ENCODE measurements at regions not wholly inside any gene's neighbourhood (a gene's known extent, or its start where the extent isn't known, plus 50 kb on each side); places are given as distances from the start of the nearest gene placed in this dataset.

DNA sequence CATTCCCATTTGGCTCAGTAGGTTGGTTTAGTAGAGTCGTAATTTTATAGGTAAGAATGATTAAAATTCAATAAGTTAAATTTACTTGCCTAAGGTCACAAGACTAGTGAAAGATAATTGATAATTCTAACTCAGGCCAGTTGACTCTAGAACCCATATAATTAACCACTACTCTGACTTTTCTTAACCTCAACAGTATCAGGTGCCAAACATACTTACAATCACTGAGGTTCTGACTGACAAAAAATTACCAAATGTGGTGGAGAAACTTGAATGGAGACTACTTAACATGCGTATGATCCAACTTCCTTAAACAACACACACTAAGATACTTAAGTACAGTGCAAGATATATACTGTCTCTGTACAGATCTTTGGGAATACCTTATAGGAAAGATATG, 667.3 kb upstream of the SORCS1 start:
- Histone ChIP-seq H3K14ac (replicated peaks; ENCODE audit: low read depth, low read length) (no peak overlapping the region), H3K27ac (ENCODE audit: insufficient read depth, low read length) (no peak overlapping the region), H3K4me3 (ENCODE audit: insufficient read depth, low read depth, low read length) (no peak overlapping the region), H3K9me1 (ENCODE audit: insufficient read depth, low read length) (no peaks in the 10 kb centered on the region), H3K9me3 (ENCODE audit: control insufficient read depth, insufficient read depth, low read length) (no peaks in the 10 kb centered on the region), H3K4ac (ENCODE audit: low read depth, low read length) (no peak overlapping the region), H2AFZ (replicated peaks; ENCODE audit: low read length, poor library complexity) (no peak overlapping the region), H3K23ac (ENCODE audit: low read depth, low read length) (no peak overlapping the region), H4K91ac (ENCODE audit: insufficient read depth, low read depth, low read length) (no peak overlapping the region), H2AK5ac (ENCODE audit: low read depth, low read length) (no peak overlapping the region), H3K18ac (ENCODE audit: low read depth, low read length) (no peak overlapping the region), H2BK15ac (ENCODE audit: low read depth, low read length) (no peak overlapping the region), H2BK120ac (ENCODE audit: low read depth, low read length) (no peak overlapping the region), H2BK5ac (ENCODE audit: low read depth, low read length, poor library complexity, severe bottlenecking) (no peak overlapping the region), H2AK9ac (replicated peaks; ENCODE audit: low read depth, low read length, poor library complexity) (no peak overlapping the region), H4K5ac (ENCODE audit: low read depth, low read length) (no peak overlapping the region), H3K79me1 (ENCODE audit: low read depth in 1 of 2, low read length in 2 of 2) (no peaks in the 10 kb centered on the region), H3K36me3 (ENCODE audit: control insufficient read depth, insufficient read depth, low read length) (no peaks in the 10 kb centered on the region), H3K4me2 (ENCODE audit: low read depth, low read length) (no peak overlapping the region), H4K20me1 (ENCODE audit: insufficient read depth, low read length) (no peaks in the 10 kb centered on the region), H2BK20ac (ENCODE audit: low read depth, low read length) (no peak overlapping the region), H3K9ac (ENCODE audit: low read depth, low read length) (no peak overlapping the region), H3K4me1 (ENCODE audit: control insufficient read depth, insufficient read depth, low read length) (no peaks in the 10 kb centered on the region), H4K8ac (ENCODE audit: low read depth in 2 of 2, low read length in 2 of 2) (no peak overlapping the region), H3K56ac (ENCODE audit: extremely low read depth, insufficient read depth, low read length) (no peak overlapping the region), H3K27me3 (ENCODE audit: control insufficient read depth, insufficient read depth, low read length) (no peaks in the 10 kb centered on the region)
- dilution Hi-C loops (cut with HindIII; ENCODE audit: low sequenced_read_pairs, unreplicated experiment), result no loop called here
- TF ChIP-seq RAD21 (IDR thresholded peaks at IDR 0.05; ENCODE audit: low read length) (no peak), CEBPB (IDR thresholded peaks at IDR 0.05; ENCODE audit: low read depth, low read length) (no peak), MAFK (IDR thresholded peaks at IDR 0.05; ENCODE audit: low read depth, low read length) (no peak), RCOR1 (IDR thresholded peaks at IDR 0.05; ENCODE audit: insufficient replicate concordance, low read length) (no peak), POLR2A (IDR thresholded peaks at IDR 0.05; ENCODE audit: low read depth, low read length) (no peak), SMC3 (IDR thresholded peaks at IDR 0.05; ENCODE audit: low read depth, low read length) (no peak), MXI1 (IDR thresholded peaks at IDR 0.05; ENCODE audit: borderline replicate concordance, low read depth, low read length) (no peak), NFE2L2 (IDR thresholded peaks at IDR 0.05; ENCODE audit: low read depth, low read length) (no peak), BHLHE40 (IDR thresholded peaks at IDR 0.05; ENCODE audit: low read depth, low read length) (no peak), FOS (IDR thresholded peaks at IDR 0.05; ENCODE audit: low read depth, low read length) (no peak), CHD1 (IDR thresholded peaks at IDR 0.05; ENCODE audit: low read depth, low read length) (no peak), MAZ (IDR thresholded peaks at IDR 0.05; ENCODE audit: borderline replicate concordance, low read depth, low read length) (no peak)
- TF ChIP-seq, protein P1, sequence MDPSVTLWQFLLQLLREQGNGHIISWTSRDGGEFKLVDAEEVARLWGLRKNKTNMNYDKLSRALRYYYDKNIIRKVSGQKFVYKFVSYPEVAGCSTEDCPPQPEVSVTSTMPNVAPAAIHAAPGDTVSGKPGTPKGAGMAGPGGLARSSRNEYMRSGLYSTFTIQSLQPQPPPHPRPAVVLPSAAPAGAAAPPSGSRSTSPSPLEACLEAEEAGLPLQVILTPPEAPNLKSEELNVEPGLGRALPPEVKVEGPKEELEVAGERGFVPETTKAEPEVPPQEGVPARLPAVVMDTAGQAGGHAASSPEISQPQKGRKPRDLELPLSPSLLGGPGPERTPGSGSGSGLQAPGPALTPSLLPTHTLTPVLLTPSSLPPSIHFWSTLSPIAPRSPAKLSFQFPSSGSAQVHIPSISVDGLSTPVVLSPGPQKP (IDR thresholded peaks at IDR 0.05; ENCODE audit: borderline replicate concordance, low read depth, low read length), result no peak
- TF ChIP-seq, protein P2, sequence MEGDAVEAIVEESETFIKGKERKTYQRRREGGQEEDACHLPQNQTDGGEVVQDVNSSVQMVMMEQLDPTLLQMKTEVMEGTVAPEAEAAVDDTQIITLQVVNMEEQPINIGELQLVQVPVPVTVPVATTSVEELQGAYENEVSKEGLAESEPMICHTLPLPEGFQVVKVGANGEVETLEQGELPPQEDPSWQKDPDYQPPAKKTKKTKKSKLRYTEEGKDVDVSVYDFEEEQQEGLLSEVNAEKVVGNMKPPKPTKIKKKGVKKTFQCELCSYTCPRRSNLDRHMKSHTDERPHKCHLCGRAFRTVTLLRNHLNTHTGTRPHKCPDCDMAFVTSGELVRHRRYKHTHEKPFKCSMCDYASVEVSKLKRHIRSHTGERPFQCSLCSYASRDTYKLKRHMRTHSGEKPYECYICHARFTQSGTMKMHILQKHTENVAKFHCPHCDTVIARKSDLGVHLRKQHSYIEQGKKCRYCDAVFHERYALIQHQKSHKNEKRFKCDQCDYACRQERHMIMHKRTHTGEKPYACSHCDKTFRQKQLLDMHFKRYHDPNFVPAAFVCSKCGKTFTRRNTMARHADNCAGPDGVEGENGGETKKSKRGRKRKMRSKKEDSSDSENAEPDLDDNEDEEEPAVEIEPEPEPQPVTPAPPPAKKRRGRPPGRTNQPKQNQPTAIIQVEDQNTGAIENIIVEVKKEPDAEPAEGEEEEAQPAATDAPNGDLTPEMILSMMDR (conservative IDR thresholded peaks at IDR 0.05; ENCODE audit: low read depth, low read length), result no peak
- TF ChIP-seq, protein P3, sequence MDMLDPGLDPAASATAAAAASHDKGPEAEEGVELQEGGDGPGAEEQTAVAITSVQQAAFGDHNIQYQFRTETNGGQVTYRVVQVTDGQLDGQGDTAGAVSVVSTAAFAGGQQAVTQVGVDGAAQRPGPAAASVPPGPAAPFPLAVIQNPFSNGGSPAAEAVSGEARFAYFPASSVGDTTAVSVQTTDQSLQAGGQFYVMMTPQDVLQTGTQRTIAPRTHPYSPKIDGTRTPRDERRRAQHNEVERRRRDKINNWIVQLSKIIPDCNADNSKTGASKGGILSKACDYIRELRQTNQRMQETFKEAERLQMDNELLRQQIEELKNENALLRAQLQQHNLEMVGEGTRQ (IDR thresholded peaks at IDR 0.05; ENCODE audit: low read depth, low read length), result no peak
- DNase-seq (no peak), ATAC-seq (ENCODE audit: low read depth) (no peak)
- ChIA-PET POLR2A (ENCODE audit: unreplicated experiment) (no interaction called here), CTCF (no interaction called here)
- WGBS, 2 experiments (ENCODE audit: extremely low coverage in 2 of 2, insufficient read length in 1 of 2), result no CpG with 5 or more reads among the region's 2 CpGs
- BruUV-seq (replicated peaks), result no TSS peak
- intact Hi-C loops (cut with micrococcal nuclease), result no loop called here
- in situ Hi-C loops (cut with MboI; ENCODE audit: low sequenced_read_pairs), result no loop called here

All from IMR-90 (cell line).